Fibroblast of lung (primary cell): ENCODE measurements at regions not wholly inside any gene's neighbourhood (a gene's known extent, or its start where the extent isn't known, plus 50 kb on each side); places are given as distances from the start of the nearest gene placed in this dataset.

Experiments
- DNase-seq, 2 donors: peaks; one replicate each; pipeline versions ENCODE4 v3.0.0 to v3.0.0-alpha.2; 2010; ENCODE audit warnings: low read depth in 2 of 2
- H2AFZ ChIP-seq: 2 replicates; pipeline ENCODE4 v1.5.1; 2012; ENCODE audit warnings: low read length, control low read depth, inconsistent platforms
- H3K27ac ChIP-seq: 2 replicates; pipeline ENCODE4 v1.5.1; 2011; ENCODE audit warnings: low read length, control low read depth; ENCODE audit not compliant: insufficient read depth
- H3K27me3 ChIP-seq: 2 replicates; pipeline ENCODE4 v1.5.1; 2011; ENCODE audit warnings: mild to moderate bottlenecking, low read length; ENCODE audit not compliant: control insufficient read depth, insufficient read depth
- H3K36me3 ChIP-seq: 2 replicates; pipeline ENCODE4 v1.5.1; 2011; ENCODE audit warnings: low read length; ENCODE audit not compliant: control insufficient read depth, insufficient read depth
- H3K4me1 ChIP-seq: 2 replicates; pipeline ENCODE4 v1.5.1; 2011; ENCODE audit warnings: low read length; ENCODE audit not compliant: control insufficient read depth, insufficient read depth; ENCODE audit errors: extremely low read depth
- H3K4me2 ChIP-seq: 2 replicates; pipeline ENCODE4 v1.5.1; 2011; ENCODE audit warnings: low read length, control low read depth; ENCODE audit not compliant: insufficient read depth; ENCODE audit errors: extremely low read depth
- H3K4me3 ChIP-seq, 4 experiments: fragments of 200-600 bp in 1 of 4; sonication (generic) in 1 of 4; replicated peaks in 1 of 4; 2 replicates each; pipeline ENCODE4 v1.5.1; 2011 to 2016; ENCODE audit warnings: low read length in 4 of 4, low read depth in 3 of 4, mild to moderate bottlenecking in 3 of 4, control low read depth in 2 of 4, inconsistent platforms in 1 of 4, mixed read lengths in 1 of 4; ENCODE audit not compliant: insufficient read depth in 1 of 4; ENCODE audit errors: control extremely low read depth in 1 of 4
- H3K79me2 ChIP-seq: 2 replicates; pipeline ENCODE4 v1.5.1; 2012; ENCODE audit warnings: mild to moderate bottlenecking, low read length, inconsistent platforms; ENCODE audit not compliant: control insufficient read depth, insufficient read depth
- H3K9ac ChIP-seq: 2 replicates; pipeline ENCODE4 v1.5.1; 2011; ENCODE audit warnings: mild to moderate bottlenecking, low read length, control low read depth; ENCODE audit not compliant: insufficient read depth
- H3K9me3 ChIP-seq: 2 replicates; pipeline ENCODE4 v1.5.1; 2012; ENCODE audit warnings: low read depth, low read length; ENCODE audit not compliant: control insufficient read depth, insufficient read depth
- H4K20me1 ChIP-seq: 2 replicates; pipeline ENCODE4 v1.5.1; 2011; ENCODE audit warnings: low read length; ENCODE audit not compliant: control insufficient read depth, insufficient read depth; ENCODE audit errors: extremely low read depth
- EZH2 ChIP-seq: IDR thresholded peaks from 2 replicates; pipeline ENCODE4 v1.5.1; 2012; ENCODE audit warnings: low read length, control low read depth, mild to moderate bottlenecking; ENCODE audit errors: missing control alignments
- TF ChIP-seq, protein P1 (sequence below), 2 donors: IDR thresholded peaks in 1 of 2; conservative IDR thresholded peaks in 1 of 2; 1 replicate in 1 of 2; 2 replicates in 1 of 2; pipeline ENCODE4 v1.5.1; 2011 to 2012; ENCODE audit warnings: low read length in 2 of 2, control low read depth in 1 of 2, inconsistent platforms in 1 of 2, low read depth in 1 of 2, mild to moderate bottlenecking in 1 of 2

DNA sequence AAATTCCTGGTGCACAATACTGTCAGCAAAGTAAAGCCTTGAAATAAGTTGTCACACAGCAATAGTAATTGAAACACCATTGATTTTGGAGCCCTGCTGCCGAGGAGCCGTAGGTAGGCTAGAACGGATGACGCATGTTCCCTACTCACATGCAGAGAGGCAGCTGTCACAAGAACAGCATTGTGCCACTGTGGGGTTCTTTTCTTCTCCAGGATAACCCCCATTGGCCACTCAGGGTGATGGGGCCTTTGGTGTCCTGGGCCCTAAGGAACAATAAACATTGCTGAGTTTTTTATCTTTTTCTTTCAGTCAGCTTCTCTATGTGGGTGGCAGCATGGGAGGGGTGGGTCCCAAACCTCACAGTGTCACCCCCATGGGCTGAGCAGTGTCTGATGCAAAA is 542.3 kb downstream of the BCOR start:
- no peaks in the 10 kb centered on the region for H3K4me1 ChIP-seq
- H4K20me1 ChIP-seq = no peaks in the 10 kb centered on the region
- no peak overlapping the region for H3K27ac ChIP-seq
- no peaks in the 10 kb centered on the region for H3K9me3 ChIP-seq
- no peak for TF ChIP-seq EZH2
- TF ChIP-seq, protein P1, sequence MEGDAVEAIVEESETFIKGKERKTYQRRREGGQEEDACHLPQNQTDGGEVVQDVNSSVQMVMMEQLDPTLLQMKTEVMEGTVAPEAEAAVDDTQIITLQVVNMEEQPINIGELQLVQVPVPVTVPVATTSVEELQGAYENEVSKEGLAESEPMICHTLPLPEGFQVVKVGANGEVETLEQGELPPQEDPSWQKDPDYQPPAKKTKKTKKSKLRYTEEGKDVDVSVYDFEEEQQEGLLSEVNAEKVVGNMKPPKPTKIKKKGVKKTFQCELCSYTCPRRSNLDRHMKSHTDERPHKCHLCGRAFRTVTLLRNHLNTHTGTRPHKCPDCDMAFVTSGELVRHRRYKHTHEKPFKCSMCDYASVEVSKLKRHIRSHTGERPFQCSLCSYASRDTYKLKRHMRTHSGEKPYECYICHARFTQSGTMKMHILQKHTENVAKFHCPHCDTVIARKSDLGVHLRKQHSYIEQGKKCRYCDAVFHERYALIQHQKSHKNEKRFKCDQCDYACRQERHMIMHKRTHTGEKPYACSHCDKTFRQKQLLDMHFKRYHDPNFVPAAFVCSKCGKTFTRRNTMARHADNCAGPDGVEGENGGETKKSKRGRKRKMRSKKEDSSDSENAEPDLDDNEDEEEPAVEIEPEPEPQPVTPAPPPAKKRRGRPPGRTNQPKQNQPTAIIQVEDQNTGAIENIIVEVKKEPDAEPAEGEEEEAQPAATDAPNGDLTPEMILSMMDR (conservative IDR thresholded peaks at IDR 0.05 in 1 of 2, IDR thresholded peaks at IDR 0.05 in 1 of 2; ENCODE audit: low read depth in 1 of 2, low read length in 2 of 2) = no peak
- H3K9ac ChIP-seq = no peak overlapping the region
- H3K79me2 ChIP-seq = no peaks in the 10 kb centered on the region
- H3K36me3 ChIP-seq = no peaks in the 10 kb centered on the region
- DNase-seq = no peak
- H3K4me3 ChIP-seq = no peak overlapping the region
- no peak overlapping the region for H2AFZ ChIP-seq
- H3K27me3 ChIP-seq = no peaks in the 10 kb centered on the region
- H3K4me2 ChIP-seq = no peak overlapping the region

DNA sequence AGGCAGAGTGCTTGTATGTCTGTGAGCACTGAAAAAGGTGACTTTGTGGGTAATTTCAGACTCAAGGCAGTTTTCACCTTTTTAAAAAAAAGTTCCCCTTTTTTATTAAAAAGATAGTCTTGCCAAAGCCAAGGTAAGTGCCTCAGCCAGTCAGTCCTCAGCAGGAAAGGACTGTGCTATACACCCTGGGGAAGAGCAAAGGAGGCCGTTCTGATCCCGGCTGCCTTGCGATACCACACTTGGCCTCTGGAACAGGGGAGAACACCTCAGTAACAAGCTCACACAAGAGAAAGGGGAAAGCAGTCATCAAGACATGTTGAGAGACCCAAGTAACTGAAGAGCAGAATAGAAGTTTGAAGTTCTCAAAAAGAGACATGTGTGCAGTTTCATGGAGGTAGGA is 541.7 kb downstream of the BCOR start:
- TF ChIP-seq, protein P1 (conservative IDR thresholded peaks at IDR 0.05 in 1 of 2, IDR thresholded peaks at IDR 0.05 in 1 of 2; ENCODE audit: low read depth in 1 of 2, low read length in 2 of 2) = no peak
- TF ChIP-seq EZH2 = no peak
- Histone ChIP-seq H3K4me3 (no peak overlapping the region), H2AFZ (no peak overlapping the region), H3K4me2 (no peak overlapping the region), H3K27ac (no peak overlapping the region), H3K36me3 (no peaks in the 10 kb centered on the region), H4K20me1 (no peaks in the 10 kb centered on the region), H3K9me3 (no peaks in the 10 kb centered on the region), H3K27me3 (no peaks in the 10 kb centered on the region), H3K79me2 (no peaks in the 10 kb centered on the region), H3K9ac (no peak overlapping the region), H3K4me1 (no peaks in the 10 kb centered on the region)
- no peak for DNase-seq

DNA sequence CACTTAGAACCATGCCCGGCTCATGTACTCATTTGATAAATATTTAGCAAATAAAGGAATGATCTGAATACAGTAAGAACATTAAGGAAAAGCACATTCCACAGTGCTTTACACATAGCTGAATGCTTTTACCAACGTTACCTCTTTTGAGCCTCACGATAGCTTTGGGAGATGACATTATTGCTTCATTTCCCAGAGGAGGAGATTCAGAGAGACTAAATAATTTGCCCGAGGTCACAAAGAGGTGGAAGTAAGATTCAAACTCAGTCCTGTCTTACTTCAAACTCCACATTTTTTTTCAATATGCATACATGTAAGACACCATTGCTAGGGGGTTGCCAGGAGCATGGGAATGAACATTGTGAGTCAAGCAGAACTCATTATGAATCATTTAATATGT is 538.5 kb downstream of the BCOR start:
- Histone ChIP-seq H3K9ac (no peak overlapping the region), H3K27ac (no peak overlapping the region), H4K20me1 (no peaks in the 10 kb centered on the region), H3K36me3 (no peaks in the 10 kb centered on the region), H3K4me1 (no peaks in the 10 kb centered on the region), H3K9me3 (no peaks in the 10 kb centered on the region), H2AFZ (no peak overlapping the region), H3K4me3 (no peak overlapping the region), H3K27me3 (no peaks in the 10 kb centered on the region), H3K4me2 (no peak overlapping the region), H3K79me2 (no peaks in the 10 kb centered on the region)
- DNase-seq = peak in 1 of 2 donors; percentile 65
- TF ChIP-seq EZH2 = no peak
- TF ChIP-seq, protein P1 (conservative IDR thresholded peaks at IDR 0.05 in 1 of 2, IDR thresholded peaks at IDR 0.05 in 1 of 2; ENCODE audit: low read depth in 1 of 2, low read length in 2 of 2) = no peak
